ENCODE measurements at regions not wholly inside any gene's neighbourhood (a gene's known extent, or its start where the extent isn't known, plus 50 kb on each side); places are given as distances from the start of the nearest gene placed in this dataset.

DNA sequence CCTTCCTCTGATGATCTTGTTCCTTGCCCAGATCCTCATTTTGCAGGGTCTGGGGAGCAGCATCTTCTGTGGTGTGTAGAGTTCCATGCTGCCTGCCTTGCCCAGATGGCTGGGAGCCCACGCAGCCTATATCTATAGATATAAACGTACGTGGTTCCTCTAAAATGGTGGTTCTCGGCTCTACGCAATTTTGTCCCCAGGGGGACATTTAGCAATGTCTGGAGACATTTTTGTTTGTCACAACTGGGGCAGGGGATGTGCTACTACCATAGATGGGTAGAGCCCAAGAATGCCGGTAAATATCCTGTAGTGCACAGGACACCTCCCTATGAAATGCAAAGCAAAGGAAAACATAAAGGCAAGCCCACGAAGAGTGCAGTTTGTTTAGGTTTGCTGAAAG is 98.4 kb upstream of the SPACA1 start:
- Histone ChIP-seq H3K27ac (no peak overlapping the region), H3K36me3 (no peaks in the 10 kb centered on the region), H3K9me3 (no peaks in the 10 kb centered on the region), H3K4me1 (peaks cover 0 to 10% (median 3%) of the 10 kb centered on the region in 4 donors), H3K27me3 (peaks cover 0 to 4% (median 0%) of the 10 kb centered on the region in 3 donors), H3K4me3 (no peak overlapping the region)
- TF ChIP-seq POLR2AphosphoS5 (IDR thresholded peaks at IDR 0.05) (no peak), EP300 (IDR thresholded peaks at IDR 0.05) (no peak), POLR2A (IDR thresholded peaks at IDR 0.05) (no peak)
- TF ChIP-seq, protein P1, sequence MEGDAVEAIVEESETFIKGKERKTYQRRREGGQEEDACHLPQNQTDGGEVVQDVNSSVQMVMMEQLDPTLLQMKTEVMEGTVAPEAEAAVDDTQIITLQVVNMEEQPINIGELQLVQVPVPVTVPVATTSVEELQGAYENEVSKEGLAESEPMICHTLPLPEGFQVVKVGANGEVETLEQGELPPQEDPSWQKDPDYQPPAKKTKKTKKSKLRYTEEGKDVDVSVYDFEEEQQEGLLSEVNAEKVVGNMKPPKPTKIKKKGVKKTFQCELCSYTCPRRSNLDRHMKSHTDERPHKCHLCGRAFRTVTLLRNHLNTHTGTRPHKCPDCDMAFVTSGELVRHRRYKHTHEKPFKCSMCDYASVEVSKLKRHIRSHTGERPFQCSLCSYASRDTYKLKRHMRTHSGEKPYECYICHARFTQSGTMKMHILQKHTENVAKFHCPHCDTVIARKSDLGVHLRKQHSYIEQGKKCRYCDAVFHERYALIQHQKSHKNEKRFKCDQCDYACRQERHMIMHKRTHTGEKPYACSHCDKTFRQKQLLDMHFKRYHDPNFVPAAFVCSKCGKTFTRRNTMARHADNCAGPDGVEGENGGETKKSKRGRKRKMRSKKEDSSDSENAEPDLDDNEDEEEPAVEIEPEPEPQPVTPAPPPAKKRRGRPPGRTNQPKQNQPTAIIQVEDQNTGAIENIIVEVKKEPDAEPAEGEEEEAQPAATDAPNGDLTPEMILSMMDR (IDR thresholded peaks at IDR 0.05), result no peak
- intact Hi-C loops (cut with DNase I; ENCODE audit: low total_unique reads), result no loop called here
- DNase-seq, result no peak
- 68 to 82% (median 71%) methylated on average over 7 of the region's 7 CpGs for WGBS, 5 donors

DNA sequence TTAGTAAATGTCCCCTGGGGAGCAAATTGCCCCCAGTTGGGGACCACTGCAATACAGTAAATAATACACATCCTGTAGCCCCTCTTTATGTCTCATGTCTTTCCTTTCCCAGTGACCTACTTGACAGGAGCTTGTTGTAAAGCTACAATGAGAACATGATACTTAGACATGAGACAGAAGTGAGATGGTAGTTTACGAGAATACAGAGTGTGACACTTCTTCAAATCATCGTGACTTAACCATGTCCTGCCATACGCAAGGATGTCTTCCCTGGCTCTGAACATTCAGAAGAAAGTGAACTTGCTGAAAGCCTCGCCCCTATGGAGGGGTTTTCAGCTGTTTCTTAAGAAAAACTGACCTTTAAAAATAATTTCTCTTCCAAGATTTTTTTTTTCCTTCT is 101.0 kb upstream of the SPACA1 start:
- Histone ChIP-seq H3K9me3 (no peaks in the 10 kb centered on the region), H3K27me3 (peaks cover 0 to 4% (median 4%) of the 10 kb centered on the region in 3 donors), H3K4me3 (no peak overlapping the region), H3K27ac (no peak overlapping the region), H3K4me1 (peaks cover 0 to 10% (median 3%) of the 10 kb centered on the region in 4 donors), H3K36me3 (no peaks in the 10 kb centered on the region)
- intact Hi-C loops (cut with DNase I; ENCODE audit: low total_unique reads), result no loop called here
- 80 to 86% (median 84%) methylated on average over 4 of the region's 4 CpGs for WGBS, 5 donors
- DNase-seq, result no peak
- TF ChIP-seq POLR2A (IDR thresholded peaks at IDR 0.05) (no peak), EP300 (IDR thresholded peaks at IDR 0.05) (no peak), POLR2AphosphoS5 (IDR thresholded peaks at IDR 0.05) (no peak)
- TF ChIP-seq, protein P1 (IDR thresholded peaks at IDR 0.05), result no peak

DNA sequence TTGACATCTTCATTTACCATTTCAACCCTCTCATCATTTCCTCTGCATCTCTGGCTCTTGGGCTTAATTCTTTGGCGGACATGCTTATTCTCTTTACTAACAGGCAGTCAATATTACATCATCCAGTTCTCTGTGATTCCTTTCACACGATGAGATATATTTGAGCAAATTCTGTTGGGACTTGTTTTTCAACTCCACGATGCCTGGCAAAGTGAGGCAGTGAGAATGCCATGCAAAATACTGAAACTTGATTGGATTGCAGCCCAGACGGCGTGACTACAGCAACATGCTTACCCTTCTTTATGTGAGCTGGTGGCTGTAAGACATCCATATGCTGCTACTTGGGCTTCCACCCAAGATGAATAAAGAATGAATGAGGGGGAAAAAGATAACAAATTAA is 101.7 kb upstream of the SPACA1 start:
- Histone ChIP-seq H3K27ac (no peak overlapping the region), H3K9me3 (no peaks in the 10 kb centered on the region), H3K4me1 (peaks cover 0 to 10% (median 3%) of the 10 kb centered on the region in 4 donors), H3K27me3 (peaks cover 0 to 4% (median 4%) of the 10 kb centered on the region in 3 donors), H3K36me3 (no peaks in the 10 kb centered on the region), H3K4me3 (no peak overlapping the region)
- WGBS, 5 donors, result 68 to 79% (median 69%) methylated on average over 5 of the region's 5 CpGs
- TF ChIP-seq POLR2A (IDR thresholded peaks at IDR 0.05) (no peak), POLR2AphosphoS5 (IDR thresholded peaks at IDR 0.05) (no peak), EP300 (IDR thresholded peaks at IDR 0.05) (no peak)
- TF ChIP-seq, protein P1 (IDR thresholded peaks at IDR 0.05), result no peak
- intact Hi-C loops (cut with DNase I; ENCODE audit: low total_unique reads), result no loop called here
- DNase-seq, result peak in 1 of 2 donors; percentile 35

- no peaks in the 10 kb centered on the region for H3K36me3 ChIP-seq
- H3K4me3 ChIP-seq, result no peak overlapping the region
- peak in 1 of 2 donors; percentile 21 for DNase-seq
- TF ChIP-seq POLR2A (IDR thresholded peaks at IDR 0.05) (no peak), EP300 (IDR thresholded peaks at IDR 0.05) (no peak), POLR2AphosphoS5 (IDR thresholded peaks at IDR 0.05) (no peak)
- TF ChIP-seq, protein P1 (IDR thresholded peaks at IDR 0.05), result no peak
- peaks cover 0 to 10% (median 3%) of the 10 kb centered on the region in 4 donors for H3K4me1 ChIP-seq
- 42 to 64% (median 56%) methylated on average over 6 of the region's 6 CpGs for WGBS, 5 donors
- no peak overlapping the region for H3K27ac ChIP-seq
- H3K27me3 ChIP-seq, result peaks cover 0 to 4% (median 4%) of the 10 kb centered on the region in 3 donors
- no peaks in the 10 kb centered on the region for H3K9me3 ChIP-seq
- intact Hi-C loops (cut with DNase I; ENCODE audit: low total_unique reads), result no loop called here
Observed at GRCh38 chr6:87945181-87945580, 102.5 kb upstream of the SPACA1 start.
